GM18502 (cell line): ENCODE measurements at regions not wholly inside any gene's neighbourhood (a gene's known extent, or its start where the extent isn't known, plus 50 kb on each side); places are given as distances from the start of the nearest gene placed in this dataset.
"Not testable (repeated sequence)": the region's sequence is repeated elsewhere in the genome, so short reads cannot be mapped to it uniquely, and the experiment has no call there.

Source experiments
- ATAC-seq: cut with Tn5 transposase; IDR thresholded peaks from one replicate; pipeline ENCODE4 v1.9.1; 2021; ENCODE audit warnings: mild to moderate bottlenecking; ENCODE audit not compliant: unreplicated experiment, poor library complexity

DNA sequence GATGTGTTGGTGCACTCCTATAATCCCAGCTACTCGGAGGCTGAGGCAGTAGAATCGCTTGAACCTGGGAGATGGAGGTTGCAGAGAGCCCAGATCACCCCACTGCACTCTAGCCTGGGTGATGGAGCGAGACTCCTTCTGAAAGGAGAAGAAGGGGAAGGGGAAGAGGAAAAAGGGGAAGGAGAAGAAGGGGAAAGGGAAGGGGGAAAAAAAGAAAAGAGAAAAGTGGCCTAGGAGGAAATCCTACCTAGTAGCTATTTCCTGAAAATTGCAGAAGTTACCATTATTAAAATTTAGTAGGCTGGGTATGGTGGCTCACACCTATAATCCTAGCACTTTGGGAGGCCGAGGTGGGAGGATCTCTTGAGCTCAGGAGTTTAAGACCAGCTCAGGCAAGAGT, 67.4 kb downstream of the ARRDC3 start:
- ATAC-seq = no peak

DNA sequence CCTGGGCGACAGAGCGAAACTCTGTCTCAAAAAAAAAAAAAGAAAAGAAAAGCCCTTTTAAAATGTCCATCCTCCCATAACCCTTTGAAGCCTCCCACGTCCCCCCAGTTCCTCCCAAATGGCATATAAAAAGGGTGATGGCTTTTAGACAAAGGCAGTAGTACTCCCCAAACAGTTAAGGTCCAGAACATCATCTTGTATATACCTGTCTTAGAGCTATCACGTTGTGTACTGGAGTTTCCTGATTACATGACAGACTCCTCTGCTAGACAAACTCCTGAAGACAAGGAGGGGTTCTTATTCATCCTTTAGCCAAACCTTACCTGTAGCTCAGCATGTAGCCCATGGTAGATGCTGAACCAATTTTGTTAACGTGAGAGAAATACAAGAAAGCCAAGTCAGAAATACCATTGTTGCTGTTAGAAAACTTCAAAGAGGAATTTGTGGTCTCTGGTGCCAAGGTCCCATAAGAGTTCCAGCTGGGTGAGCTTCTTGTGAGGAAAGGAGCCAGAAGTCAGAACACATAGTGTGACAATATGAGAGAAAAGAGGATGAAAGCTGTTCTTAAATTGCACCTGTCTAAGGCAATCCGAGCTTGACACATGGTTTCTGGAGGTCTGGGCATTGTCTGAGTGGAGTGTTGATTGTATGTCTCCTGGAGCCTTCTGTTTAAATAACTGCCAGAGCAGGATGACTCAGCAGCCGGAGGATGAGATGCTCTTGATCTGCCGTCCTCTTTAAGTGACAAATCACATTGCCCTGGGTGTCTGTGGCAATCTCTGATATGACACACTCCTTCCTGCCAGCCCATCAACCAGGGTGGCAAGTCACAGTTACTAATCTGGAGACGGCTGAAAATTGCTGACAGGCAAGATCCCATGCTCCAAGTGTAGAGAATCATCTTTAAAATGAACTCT, 69.1 kb downstream of the ARRDC3 start:
- peak; percentile 69 for ATAC-seq

DNA sequence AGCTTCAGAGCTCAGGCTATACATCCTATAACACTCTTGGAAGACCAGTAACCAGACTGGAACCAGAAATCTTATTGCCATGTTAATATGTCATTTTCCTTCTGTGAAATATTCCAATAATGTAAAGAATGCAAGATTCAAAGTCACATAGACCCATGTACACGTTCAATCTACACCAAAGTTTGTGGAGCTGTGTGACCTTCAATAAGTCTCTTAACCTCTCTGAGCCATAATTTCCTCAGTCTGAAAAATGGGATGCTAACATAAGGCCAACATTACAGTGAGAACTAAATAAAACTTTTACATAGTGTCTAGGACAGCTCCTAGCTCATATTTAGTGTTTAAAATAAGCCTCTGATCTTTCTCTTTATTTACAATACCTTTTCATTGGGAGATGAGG, 70.4 kb downstream of the ARRDC3 start:
- ATAC-seq = no peak

DNA sequence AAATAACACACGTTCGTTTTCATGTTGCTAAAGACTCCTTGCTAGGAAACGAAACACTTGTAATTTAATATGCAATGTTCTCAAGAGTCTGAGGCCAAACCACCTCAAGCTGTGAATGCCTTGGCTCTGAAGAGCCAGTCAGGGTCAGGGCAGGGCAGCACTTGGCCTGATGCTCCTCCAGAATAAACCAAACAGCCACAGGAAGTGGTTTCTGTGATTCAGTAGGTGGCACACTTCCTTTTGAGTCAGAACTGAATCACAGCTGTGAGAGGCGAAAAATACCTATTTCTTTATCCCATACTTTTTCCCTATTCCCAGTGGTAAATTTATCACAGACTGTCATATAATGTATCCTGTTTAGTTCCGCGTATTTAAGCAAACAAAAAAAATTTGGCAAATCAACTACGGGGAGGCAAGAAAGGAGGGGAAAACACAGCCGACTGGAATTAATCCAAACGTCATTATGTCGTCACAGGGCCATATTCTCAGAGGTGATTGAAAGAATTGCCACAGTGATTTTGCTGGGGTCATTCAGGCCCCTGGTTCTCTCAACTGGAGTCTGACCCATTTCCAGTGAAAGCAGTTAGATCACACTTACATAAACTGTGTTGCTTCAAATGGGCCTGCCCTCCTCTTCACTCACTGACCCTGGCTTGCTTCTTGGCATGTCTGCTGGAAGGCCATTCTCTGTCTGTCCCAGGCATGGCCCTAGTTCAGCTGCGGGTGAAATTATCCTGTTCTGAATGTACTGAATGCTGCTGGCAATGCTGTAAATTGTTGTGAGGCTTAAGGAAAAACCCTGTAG, 71.2 kb downstream of the ARRDC3 start:
- peak; percentile 92 for ATAC-seq

DNA sequence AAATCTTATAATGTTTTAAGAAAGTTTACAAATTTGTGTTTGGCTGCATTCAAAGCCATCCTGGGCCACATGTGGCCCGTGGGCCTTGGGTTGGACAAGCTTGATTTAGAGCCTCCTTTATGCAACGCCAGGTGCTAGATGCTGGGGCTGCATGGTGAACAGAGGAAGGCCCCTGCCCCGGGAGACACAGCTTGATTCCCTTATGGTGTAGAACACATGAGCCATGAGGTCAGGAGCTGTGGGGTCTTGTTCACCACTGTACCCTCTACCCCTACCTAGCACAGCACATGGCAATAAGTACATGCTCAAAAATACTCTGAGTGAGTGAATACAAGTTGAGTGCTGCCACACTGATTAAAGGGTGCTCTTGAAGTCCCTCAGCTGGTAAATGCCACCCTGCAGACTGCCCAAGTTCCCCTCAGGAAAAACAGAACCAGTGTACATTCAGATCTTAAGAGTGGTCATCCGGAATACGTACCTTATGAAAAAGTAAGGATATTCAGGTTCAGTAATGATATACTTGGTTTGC, 71.9 kb downstream of the ARRDC3 start:
- ATAC-seq = peak; percentile 19

DNA sequence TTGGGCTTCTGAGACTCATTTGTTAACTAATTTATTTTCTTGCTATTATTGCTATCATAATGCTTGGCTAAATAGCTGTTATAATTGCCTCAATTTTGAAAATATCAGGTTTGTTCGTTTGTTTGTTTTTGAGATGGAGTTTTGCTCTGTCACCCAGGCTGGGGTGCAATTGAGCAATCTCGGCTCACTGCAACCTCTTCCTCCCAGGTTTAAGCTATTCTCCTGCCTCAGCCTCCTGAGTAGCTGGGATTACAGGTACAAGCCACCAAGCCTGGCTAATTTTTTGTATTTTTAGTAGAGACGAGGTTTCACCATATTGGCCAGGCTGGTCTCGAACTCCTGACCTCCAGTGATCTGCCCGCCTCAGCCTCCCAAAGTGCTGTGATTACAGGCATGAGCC, 75.0 kb downstream of the ARRDC3 start:
- ATAC-seq = not testable (repeated sequence)

DNA sequence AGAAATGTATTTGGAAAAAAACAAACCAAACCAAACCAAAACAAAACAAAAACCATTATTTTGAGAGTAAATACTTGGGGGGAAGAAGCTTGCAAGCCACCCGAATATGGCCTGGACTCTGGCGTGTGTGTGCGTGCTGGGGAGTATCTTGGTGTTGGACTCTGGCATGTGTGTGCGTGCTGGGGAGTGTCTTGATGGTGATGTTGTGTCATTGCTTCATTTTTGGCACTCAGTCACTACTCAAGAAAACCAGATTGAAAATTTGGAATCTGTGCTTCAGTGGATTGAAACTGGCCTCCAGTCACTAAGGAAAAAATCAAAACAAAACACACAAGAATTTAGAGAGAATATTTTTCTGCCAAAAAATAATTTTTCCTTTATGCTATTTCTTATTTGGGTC, 76.1 kb downstream of the ARRDC3 start:
- ATAC-seq = no peak

DNA sequence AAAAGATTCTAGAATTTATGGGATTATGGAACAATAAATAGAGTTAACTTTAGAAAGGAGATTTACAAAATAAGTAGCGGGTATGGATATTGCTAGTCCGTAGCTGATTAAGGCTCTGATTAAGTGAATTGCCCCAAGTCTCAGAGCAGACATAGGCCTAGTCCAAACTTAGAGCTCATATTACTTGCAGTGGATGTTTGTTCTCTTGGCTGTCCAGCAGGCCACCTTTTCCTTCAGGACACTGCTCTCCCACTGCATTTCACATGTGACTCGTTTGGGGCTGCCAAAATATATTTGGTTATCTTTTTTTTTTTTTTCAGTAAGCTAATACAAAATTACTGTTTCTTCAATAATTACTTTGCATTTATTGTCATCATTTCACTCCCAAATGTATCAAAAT, 76.6 kb downstream of the ARRDC3 start:
- ATAC-seq = no peak

DNA sequence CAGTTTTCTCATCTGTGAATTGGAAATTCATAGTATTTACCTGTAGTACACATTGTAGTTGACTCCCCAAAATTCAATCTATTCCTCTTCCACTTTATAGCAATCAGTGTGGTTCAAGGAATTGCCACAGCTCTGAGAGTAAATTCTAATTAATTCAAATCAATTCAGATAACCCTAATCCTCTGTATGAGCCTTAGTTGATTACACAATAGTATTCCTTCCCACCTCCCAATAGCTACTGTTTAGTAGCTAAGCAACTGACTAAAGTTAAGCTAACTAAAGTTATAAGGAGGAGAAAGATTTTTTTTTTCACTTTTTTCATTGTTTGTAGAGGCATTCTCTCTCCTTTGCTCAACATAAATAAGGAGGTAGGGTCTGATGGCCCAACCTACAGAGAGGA, 77.5 kb downstream of the ARRDC3 start:
- no peak for ATAC-seq

DNA sequence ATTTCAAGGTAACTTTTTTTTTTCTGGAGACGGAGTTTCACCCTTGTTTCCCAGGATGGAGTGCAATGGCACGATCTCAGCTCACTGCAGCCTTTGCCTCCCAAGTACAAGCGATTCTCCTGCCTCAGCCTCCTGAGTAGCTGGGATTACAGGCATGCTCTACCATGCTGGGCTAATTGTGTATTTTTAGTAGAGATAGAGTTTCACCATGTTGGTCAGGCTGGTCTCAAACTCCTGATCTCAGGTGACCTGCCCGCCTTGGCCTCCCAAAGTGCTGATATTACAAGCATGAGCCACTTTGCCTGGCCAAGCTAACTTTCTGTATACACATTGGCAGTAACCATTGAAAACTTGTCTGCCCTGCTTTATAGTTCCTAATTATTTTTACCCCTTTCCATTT, 79.1 kb downstream of the ARRDC3 start:
- ATAC-seq = not testable (repeated sequence)

DNA sequence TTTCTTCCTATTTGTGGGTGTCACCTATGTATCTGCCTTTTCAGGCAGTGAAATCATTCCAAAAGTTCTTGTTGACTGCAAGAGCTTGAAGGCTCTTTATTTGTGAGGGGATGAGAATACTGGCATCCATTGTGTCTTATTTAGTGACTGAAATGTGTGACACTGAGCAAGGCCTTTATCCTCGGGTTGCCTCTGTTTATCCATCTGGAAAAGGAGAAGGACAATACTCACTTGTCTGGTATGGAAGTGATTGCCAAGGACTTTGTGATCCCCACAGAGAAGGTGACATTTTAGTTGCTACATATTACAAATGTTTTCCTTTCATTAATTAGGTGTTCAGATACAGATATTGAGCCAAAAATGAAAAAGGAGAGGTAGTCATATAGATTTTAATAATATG, 80.2 kb downstream of the ARRDC3 start:
- ATAC-seq = no peak

DNA sequence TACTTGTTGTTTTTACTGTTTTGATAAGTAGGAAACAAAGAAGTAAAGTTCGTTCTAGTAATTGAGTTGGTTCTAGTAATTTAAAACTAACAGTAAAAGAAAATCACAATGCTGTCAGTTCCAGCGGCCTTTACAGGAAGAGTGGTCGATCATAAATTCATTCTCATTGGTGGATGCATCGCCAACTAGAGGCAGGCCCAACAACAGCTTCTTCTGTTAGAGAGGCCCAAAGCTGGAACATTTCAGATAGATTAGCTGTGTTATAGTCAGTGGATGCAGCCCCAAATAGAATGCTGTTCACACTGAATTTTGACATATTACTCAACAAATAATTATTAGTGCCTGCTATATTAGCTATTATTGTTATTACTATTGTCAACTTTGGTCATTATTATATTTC, 80.8 kb downstream of the ARRDC3 start:
- no peak for ATAC-seq

DNA sequence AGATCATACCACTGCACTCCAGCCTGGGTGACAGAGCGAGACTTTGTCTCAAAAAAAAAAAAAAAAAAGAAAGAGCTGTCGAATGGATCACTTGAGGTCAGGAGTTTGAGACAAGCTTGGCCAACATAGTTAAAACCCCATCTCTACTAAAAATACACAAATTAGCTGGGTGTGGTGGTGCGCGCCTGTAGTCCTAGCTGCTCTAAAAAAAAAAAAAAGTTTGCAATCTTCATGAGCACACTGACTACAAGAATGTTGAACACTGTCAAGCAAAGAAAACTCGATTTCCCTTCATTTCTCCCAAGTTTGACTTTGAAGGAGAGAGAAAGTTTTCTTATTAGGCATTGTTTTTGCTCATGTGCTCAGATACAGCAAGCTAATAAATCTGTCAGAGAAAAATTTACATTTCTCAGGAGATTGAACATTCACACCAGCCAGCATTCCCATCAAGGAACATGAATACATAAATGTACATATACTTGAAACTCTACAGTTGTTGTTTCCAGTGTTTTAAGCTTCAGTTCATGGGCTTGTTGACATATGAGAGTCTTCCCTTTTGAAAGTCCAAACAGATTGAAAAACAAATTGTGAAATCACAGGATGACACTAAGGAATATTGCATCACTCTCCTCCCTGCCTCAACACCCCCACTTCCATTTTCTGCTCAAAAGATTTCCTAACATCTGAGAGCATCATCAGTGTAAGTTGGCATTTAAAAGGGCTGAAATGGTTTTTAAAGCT, 81.8 kb downstream of the ARRDC3 start:
- no peak for ATAC-seq

DNA sequence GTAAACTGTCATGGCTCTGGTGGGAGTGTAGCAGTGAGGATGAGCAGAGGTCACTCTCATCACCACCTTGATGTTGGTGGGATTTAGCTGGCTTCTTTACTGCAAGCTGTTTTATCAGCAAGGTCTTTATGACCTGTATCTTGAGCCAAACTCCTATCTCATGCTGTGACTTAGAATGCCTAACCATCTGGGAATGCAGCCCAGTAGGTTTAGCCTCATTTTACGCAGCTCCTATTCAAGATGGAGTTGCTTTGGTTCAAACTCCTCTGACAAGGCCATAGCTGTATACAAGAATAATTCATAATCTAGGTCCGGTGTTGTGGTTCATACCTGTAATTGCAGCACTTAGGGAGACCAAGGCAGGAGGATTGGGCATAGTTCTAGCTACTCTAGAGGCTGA, 85.1 kb downstream of the ARRDC3 start:
- ATAC-seq = no peak

DNA sequence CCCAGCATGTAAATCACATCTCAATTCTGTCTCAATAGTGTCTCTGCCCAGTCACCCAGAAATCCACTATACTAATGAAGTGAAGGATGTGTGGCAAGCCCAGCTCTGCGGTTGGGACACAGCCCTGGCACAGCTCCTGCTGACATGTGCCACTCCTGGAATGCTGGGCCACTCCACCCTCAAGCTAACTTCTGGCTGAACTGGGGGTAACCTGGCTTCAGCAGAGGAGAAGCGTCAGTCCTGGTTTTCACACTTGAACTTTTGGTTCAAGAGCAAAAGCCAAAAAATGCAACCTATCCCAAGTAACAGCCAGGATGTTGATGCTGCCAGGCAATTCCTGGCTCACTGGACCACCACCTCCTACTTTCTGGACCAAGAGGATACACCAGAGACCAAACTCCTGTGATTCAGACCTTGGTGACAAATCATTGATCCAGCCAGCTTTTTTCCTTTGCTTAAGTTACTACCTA, 86.4 kb downstream of the ARRDC3 start:
- ATAC-seq = no peak

DNA sequence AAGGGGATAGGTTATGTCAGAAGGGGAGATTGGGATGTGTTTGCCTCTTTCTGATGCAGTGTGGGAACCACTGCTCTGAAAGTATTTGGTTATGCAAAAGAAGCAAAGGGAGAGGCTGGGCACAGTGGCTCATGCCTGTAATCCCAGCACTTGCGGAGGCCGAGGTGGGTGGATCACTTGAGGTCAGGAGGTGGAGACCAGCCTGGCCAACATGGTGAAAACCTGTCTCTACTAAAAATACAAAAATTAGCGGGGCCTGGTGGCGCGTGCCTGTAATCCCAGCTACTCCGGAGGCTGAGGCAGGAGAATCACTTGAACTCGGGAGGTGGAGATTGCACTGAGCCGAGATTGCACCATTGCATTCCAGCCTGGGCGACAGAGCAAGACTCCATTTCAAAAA, 87.0 kb downstream of the ARRDC3 start:
- not testable (repeated sequence) for ATAC-seq

DNA sequence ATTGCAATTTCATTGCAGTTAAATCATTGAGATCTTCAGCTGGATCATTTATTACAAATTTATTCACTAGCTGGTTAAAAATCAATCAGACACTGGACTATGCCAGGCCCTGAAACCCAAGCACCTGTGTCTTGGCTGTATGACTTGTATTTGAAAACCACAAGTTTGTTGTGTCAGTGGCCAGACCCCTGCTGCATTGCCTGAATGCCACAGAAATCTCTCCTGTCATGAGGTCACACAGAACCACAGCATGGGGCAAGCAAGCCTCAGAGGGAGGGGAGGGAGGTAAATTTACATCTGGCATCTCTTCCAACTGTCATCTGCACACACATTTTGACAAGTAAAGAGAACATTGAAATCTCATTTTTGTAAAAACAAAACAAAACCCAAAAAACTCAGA, 90.0 kb downstream of the ARRDC3 start:
- peak; percentile 98 for ATAC-seq

DNA sequence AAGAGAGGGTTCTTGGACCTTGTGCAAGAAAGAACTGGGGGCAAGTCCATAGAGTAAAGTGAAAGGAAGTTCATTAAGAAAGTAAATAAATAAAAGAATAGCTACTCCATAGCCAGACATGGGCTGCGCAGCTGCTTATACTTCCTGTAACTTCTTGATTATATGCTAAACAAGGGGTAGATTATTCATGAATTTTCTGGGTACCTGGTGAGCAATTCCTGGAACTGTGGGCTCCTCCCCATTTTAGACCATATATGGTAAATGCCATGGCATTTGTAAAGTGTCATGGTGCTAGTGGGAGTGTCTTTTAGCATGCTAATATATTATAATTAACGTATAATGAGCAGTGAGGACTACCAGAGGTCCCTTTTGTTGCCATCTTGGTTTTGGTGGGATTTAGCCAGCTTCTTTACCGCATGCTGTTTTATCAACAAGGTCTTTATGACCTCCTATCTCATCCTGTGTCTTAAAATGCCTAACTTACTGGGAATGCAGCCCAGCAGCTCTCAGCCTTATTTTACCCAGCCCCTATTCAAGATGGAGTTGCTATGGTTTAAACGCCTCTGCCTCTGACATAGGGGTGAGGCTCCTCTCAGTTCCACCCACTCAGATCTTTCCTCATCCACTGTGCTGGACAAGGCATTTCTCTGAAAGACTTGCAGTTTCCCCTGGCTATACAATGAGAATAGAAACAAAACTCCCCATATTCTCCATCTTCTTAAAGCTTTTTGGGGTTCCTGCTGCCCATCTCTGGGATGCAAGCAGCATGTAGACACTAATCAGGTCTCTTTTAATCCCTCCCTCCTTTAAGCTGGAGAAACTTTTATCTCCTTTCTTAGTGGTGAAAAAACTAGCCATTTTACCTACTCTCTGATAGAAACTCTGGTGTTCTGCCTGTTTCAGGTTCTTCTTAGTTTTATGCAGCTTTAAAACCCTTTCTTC, 91.2 kb downstream of the ARRDC3 start:
- no peak for ATAC-seq

DNA sequence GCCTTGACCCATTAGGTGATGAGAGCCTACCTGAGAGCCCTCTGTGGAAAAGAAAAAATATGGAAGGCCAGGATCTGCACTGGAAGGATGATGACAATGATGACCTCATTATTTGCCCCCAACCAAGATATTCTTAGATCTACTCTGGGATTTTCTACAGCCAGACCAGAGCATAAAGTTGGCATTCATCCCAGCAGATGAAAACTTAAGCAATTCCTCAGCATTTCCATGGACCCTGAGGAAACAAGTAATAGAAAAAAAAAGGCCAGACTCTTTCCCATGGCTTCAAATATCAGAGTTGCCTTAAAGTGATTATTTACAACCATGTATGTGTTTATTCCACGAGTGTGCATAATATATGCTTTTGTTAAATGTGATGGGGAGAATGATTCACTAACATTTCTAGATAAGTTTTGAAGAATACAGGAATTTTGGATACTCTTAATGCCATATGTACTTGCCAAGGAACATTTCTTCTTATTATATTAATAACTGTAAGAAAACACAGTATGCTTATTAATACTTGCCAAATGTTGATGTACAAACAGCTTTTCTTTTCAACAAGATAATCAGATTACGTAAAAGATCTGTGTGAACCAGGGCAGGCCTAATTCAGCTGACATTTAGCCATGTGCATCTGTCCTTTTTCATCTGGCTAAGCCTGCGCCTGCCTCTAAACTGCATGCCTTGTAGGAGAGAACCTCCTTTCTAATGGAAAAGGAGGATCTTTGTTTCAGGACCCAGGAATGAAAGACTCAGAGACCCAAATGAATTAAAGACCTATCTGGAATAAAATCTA, 94.8 kb downstream of the ARRDC3 start:
- ATAC-seq = no peak
